ENCODE measurements at regions not wholly inside any gene's neighbourhood (a gene's known extent, or its start where the extent isn't known, plus 50 kb on each side); places are given as distances from the start of the nearest gene placed in this dataset.

GRCh38 chr6:44052419-44053023, 74.7 kb downstream of the MRPL14 start:
- H3K9me3 ChIP-seq: no peaks in the 10 kb centered on the region
- H3K27me3 ChIP-seq: no peaks in the 10 kb centered on the region
- no peak for TF ChIP-seq POLR2A (IDR thresholded peaks at IDR 0.05)
- no peak for TF ChIP-seq CTCF (IDR thresholded peaks at IDR 0.05)
- TF ChIP-seq EP300 (IDR thresholded peaks at IDR 0.05): no peak
- no peak for TF ChIP-seq POLR2AphosphoS5 (IDR thresholded peaks at IDR 0.05)
- H3K27ac ChIP-seq: peak overlapping the region; percentile 22
- H3K36me3 ChIP-seq: no peaks in the 10 kb centered on the region
- no peak for DNase-seq (ENCODE audit: low spot score in 2 of 2)
- peaks cover 60% of the 10 kb centered on the region for H3K4me1 ChIP-seq
- WGBS: 38% methylated on average over 4 of the region's 4 CpGs
- H3K4me3 ChIP-seq: no peak overlapping the region

GRCh38 chr6:44051515-44051914, 75.7 kb downstream of the MRPL14 start:
- Histone ChIP-seq H3K27ac (peak overlapping the region; percentile 55), H3K4me1 (peaks cover 69% of the 10 kb centered on the region)
- WGBS: 44% methylated on average over 1 of the region's 3 CpGs

GRCh38 chr6:44050872-44051505, 76.3 kb downstream of the MRPL14 start:
- WGBS: 44% methylated on average over 6 of the region's 7 CpGs
- TF ChIP-seq EP300 (IDR thresholded peaks at IDR 0.05): no peak
- no peak for TF ChIP-seq POLR2A (IDR thresholded peaks at IDR 0.05)
- no peak for TF ChIP-seq POLR2AphosphoS5 (IDR thresholded peaks at IDR 0.05)
- no peak for TF ChIP-seq CTCF (IDR thresholded peaks at IDR 0.05)
- H3K9me3 ChIP-seq: no peaks in the 10 kb centered on the region
- no peak overlapping the region for H3K4me3 ChIP-seq
- no peaks in the 10 kb centered on the region for H3K27me3 ChIP-seq
- H3K36me3 ChIP-seq: no peaks in the 10 kb centered on the region
- DNase-seq (ENCODE audit: low spot score in 2 of 2): no peak
- H3K27ac ChIP-seq: peak overlapping the region; percentile 55
- peaks cover 71% of the 10 kb centered on the region for H3K4me1 ChIP-seq

More at GRCh38 chr6:44051515-44051914, 75.7 kb downstream of the MRPL14 start:
- H3K4me3 ChIP-seq: no peak overlapping the region
- H3K36me3 ChIP-seq: no peaks in the 10 kb centered on the region
- DNase-seq (ENCODE audit: low spot score in 2 of 2): no peak
- H3K27me3 ChIP-seq: no peaks in the 10 kb centered on the region
- H3K9me3 ChIP-seq: no peaks in the 10 kb centered on the region
- TF ChIP-seq CTCF (IDR thresholded peaks at IDR 0.05): no peak
- TF ChIP-seq POLR2A (IDR thresholded peaks at IDR 0.05): no peak
- TF ChIP-seq POLR2AphosphoS5 (IDR thresholded peaks at IDR 0.05): no peak

- no peaks in the 10 kb centered on the region for H3K36me3 ChIP-seq
- H3K4me1 ChIP-seq: peaks cover 71% of the 10 kb centered on the region
- 53% methylated on average over 6 of the region's 6 CpGs for WGBS
- no peak overlapping the region for H3K4me3 ChIP-seq
- H3K9me3 ChIP-seq: no peaks in the 10 kb centered on the region
- no peak for DNase-seq (ENCODE audit: low spot score in 2 of 2)
- TF ChIP-seq CTCF (IDR thresholded peaks at IDR 0.05) (no peak), EP300 (IDR thresholded peaks at IDR 0.05) (no peak), POLR2A (IDR thresholded peaks at IDR 0.05) (no peak), POLR2AphosphoS5 (IDR thresholded peaks at IDR 0.05) (no peak)
- peak overlapping the region; percentile 31 for H3K27ac ChIP-seq
- H3K27me3 ChIP-seq: no peaks in the 10 kb centered on the region
These were observed 77.0 kb downstream of the MRPL14 start for GRCh38 chr6:44049989-44050871.
